ENCODE measurements at regions not wholly inside any gene's neighbourhood (a gene's known extent, or its start where the extent isn't known, plus 50 kb on each side); places are given as distances from the start of the nearest gene placed in this dataset.

DNA sequence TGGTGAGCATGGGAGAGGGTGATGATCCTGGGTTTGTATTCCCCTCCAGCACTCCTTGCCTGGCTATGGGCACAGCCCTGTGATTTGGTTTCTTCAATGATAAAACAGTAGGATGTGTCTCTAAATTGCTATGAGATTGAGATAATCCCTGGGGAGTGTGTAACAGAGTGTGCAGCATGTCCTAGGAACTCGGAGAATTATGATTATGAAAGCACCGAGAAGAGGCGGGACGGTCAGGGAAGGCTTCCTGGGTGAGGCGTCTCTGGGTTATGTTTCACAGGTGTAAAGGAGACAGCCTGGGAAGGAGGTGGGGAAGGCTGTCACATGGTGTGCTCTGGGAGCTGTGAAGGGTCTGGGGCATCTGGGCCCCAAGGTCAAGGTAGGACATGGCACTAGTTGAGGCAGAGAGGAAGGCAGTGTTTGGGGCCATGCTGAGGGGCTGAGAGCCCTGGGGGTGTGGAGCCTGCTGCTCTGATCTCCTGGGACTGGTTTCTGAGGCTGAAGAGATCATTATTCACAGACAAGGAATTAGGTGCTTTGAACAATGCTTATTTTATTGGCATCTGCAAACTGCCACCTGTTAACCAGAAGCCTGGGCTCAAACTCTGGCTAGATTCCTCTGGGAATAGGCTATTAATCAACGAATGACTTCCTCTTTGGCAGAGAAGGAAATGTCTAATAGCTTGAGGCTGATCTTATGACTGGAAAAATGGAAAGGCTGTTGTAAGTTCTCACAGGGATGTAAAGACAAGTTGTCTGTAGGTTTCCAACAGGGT lies 73.8 kb upstream of the IL12B start:
- Histone ChIP-seq H3K9me3 (no peaks in the 10 kb centered on the region), H3K27me3 (replicated peaks in 1 of 7) (no peaks in the 10 kb centered on the region), H3K4me3 (no peak overlapping the region), H3K36me3 (no peaks in the 10 kb centered on the region), H3K4me1 (peaks cover 0 to 10% (median 0%) of the 10 kb centered on the region in 6 donors), H3K27ac (no peak overlapping the region)
- TF ChIP-seq POLR2A (IDR thresholded peaks at IDR 0.05) (no peak), POLR2AphosphoS5 (IDR thresholded peaks at IDR 0.05) (no peak)
- TF ChIP-seq, protein P1, sequence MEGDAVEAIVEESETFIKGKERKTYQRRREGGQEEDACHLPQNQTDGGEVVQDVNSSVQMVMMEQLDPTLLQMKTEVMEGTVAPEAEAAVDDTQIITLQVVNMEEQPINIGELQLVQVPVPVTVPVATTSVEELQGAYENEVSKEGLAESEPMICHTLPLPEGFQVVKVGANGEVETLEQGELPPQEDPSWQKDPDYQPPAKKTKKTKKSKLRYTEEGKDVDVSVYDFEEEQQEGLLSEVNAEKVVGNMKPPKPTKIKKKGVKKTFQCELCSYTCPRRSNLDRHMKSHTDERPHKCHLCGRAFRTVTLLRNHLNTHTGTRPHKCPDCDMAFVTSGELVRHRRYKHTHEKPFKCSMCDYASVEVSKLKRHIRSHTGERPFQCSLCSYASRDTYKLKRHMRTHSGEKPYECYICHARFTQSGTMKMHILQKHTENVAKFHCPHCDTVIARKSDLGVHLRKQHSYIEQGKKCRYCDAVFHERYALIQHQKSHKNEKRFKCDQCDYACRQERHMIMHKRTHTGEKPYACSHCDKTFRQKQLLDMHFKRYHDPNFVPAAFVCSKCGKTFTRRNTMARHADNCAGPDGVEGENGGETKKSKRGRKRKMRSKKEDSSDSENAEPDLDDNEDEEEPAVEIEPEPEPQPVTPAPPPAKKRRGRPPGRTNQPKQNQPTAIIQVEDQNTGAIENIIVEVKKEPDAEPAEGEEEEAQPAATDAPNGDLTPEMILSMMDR (IDR thresholded peaks at IDR 0.05 in 8 of 11, conservative IDR thresholded peaks at IDR 0.05 in 3 of 11) = no peak
- WGBS, 5 donors = 71 to 81% (median 76%) methylated on average over 6 of the region's 6 CpGs
- intact Hi-C loops (cut with DNase I; ENCODE audit: low total_unique reads) = no loop called here
- DNase-seq = no peak

DNA sequence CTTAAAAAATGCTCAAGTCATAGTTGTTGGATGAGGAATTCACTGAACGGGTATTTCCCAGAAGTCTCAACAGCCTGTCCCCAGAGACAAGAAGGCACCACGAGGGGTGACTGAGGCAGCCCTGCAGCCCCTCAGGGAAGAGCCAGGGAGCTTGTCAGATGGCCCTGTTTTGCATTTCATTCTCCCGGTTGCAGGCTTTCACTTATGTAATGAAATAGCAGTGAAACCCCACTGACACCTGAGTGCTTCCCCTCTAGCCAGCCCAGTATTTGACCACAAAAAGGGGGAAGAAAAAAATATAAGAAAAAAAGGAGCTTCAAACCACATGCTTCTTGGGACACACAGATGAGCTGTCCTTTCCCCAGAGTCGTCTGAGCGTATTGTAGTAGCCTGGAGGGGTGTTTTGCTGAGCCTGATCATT lies 75.3 kb upstream of the IL12B start:
- DNase-seq = no peak
- H3K4me3 ChIP-seq = no peak overlapping the region
- intact Hi-C loops (cut with DNase I; ENCODE audit: low total_unique reads) = no loop called here
- H3K27me3 ChIP-seq (replicated peaks in 1 of 7) = no peaks in the 10 kb centered on the region
- no peak overlapping the region for H3K27ac ChIP-seq
- no peaks in the 10 kb centered on the region for H3K9me3 ChIP-seq
- TF ChIP-seq, protein P1 (IDR thresholded peaks at IDR 0.05 in 8 of 11, conservative IDR thresholded peaks at IDR 0.05 in 3 of 11) = no peak
- no peak for TF ChIP-seq POLR2A (IDR thresholded peaks at IDR 0.05)
- TF ChIP-seq POLR2AphosphoS5 (IDR thresholded peaks at IDR 0.05) = no peak
- H3K4me1 ChIP-seq = peaks cover 0 to 10% (median 0%) of the 10 kb centered on the region in 6 donors
- H3K36me3 ChIP-seq = no peaks in the 10 kb centered on the region
- 28 to 39% (median 34%) methylated on average over 5 of the region's 5 CpGs for WGBS, 5 donors

DNA sequence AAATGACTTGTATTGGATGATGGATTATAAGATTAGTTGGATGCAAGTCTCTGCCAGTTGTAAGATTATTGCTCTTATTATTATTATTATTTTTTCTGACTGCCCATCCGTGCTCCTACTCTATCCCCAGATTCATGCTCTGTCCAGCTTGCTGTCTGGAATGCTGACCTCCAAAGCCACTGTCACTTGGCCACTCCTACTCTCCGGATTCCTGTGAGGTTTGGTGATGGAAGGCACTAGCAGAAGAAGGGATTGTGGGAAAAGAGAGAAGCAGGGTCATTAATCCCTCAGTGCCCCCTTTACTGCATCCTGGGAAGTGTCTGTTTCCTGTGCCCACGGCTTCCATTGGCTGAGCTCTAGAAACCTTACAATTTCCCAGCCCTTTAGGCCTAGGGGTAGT lies 76.3 kb upstream of the IL12B start:
- Histone ChIP-seq H3K27ac (no peak overlapping the region), H3K9me3 (no peaks in the 10 kb centered on the region), H3K27me3 (replicated peaks in 1 of 7) (no peaks in the 10 kb centered on the region), H3K4me3 (no peak overlapping the region), H3K36me3 (no peaks in the 10 kb centered on the region), H3K4me1 (peaks cover 0 to 12% (median under 1%) of the 10 kb centered on the region in 6 donors)
- TF ChIP-seq POLR2AphosphoS5 (IDR thresholded peaks at IDR 0.05) = no peak
- TF ChIP-seq, protein P1 (IDR thresholded peaks at IDR 0.05 in 8 of 11, conservative IDR thresholded peaks at IDR 0.05 in 3 of 11) = no peak
- TF ChIP-seq POLR2A (IDR thresholded peaks at IDR 0.05) = no peak
- DNase-seq = no peak
- WGBS, 5 donors = 74 to 86% (median 76%) methylated on average over 3 of the region's 3 CpGs
- intact Hi-C loops (cut with DNase I; ENCODE audit: low total_unique reads) = no loop called here

DNA sequence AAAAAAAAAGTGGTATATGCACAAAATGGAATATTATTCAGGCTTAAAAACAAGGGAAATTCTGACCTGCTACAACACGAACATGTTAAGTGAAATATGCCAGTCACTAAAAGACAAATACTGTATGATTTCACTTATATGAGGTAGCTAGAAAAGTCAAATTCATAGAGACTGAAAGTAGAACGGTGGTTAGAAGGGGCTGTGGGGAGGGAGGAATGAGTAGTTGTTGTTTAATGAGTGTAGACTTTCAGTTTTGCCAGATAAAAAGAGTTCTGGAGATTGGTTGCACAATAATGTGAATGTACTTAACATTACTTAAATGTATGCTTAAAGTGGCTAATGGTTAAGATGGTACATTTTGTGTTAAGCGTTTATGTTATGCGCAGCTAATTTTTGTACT lies 79.5 kb upstream of the IL12B start:
- 62 to 70% (median 65%) methylated on average over 4 of the region's 4 CpGs for WGBS, 5 donors
- no peak overlapping the region for H3K27ac ChIP-seq

More for the DNA sequence above, 79.5 kb upstream of the IL12B start:
- Histone ChIP-seq H3K9me3 (no peaks in the 10 kb centered on the region), H3K36me3 (no peaks in the 10 kb centered on the region), H3K4me1 (peaks cover 6 to 26% (median 14%) of the 10 kb centered on the region in 6 donors), H3K4me3 (no peak overlapping the region), H3K27me3 (replicated peaks in 1 of 7) (no peaks in the 10 kb centered on the region)
- intact Hi-C loops (cut with DNase I; ENCODE audit: low total_unique reads) = no loop called here
- DNase-seq = no peak
- TF ChIP-seq POLR2A (IDR thresholded peaks at IDR 0.05) (no peak), POLR2AphosphoS5 (IDR thresholded peaks at IDR 0.05) (no peak)
- TF ChIP-seq, protein P1 (IDR thresholded peaks at IDR 0.05 in 8 of 11, conservative IDR thresholded peaks at IDR 0.05 in 3 of 11) = no peak
